ENCODE measurements at regions not wholly inside any gene's neighbourhood (a gene's known extent, or its start where the extent isn't known, plus 50 kb on each side); places are given as distances from the start of the nearest gene placed in this dataset.
A peak's percentile ranks its signal among the peaks of the same experiment; 100 is the strongest.

GRCh38 chr6:147879031-147879580 lies 370.6 kb downstream of the SAMD5 start:
- Histone ChIP-seq H3K79me2 (ENCODE audit: control insufficient read depth, insufficient read depth, low read length) (no peaks in the 10 kb centered on the region), H2BK15ac (replicated peaks; ENCODE audit: low read depth) (no peak overlapping the region), H3K4me1 (ENCODE audit: control insufficient read depth, low read depth, low read length) (no peaks in the 10 kb centered on the region), H3K23ac (ENCODE audit: low read length) (no peak overlapping the region), H3K79me1 (ENCODE audit: low read length) (no peaks in the 10 kb centered on the region), H3K56ac (ENCODE audit: low read length) (no peak overlapping the region), H3K27me3 (ENCODE audit: insufficient read depth, low read length, poor library complexity) (no peaks in the 10 kb centered on the region), H3K4me2 (ENCODE audit: low read length) (no peak overlapping the region), H3K36me3 (ENCODE audit: control insufficient read depth, insufficient read depth, low read length) (no peaks in the 10 kb centered on the region), H3K27ac (ENCODE audit: low read depth, low read length) (no peak overlapping the region), H2BK5ac (ENCODE audit: low read length) (no peak overlapping the region), H3K4ac (ENCODE audit: low read depth, low read length) (no peak overlapping the region), H2BK120ac (ENCODE audit: low read depth, low read length) (no peak overlapping the region), H4K5ac (ENCODE audit: low read length) (no peak overlapping the region), H3K4me3 (ENCODE audit: low read length) (no peak overlapping the region), H2AK5ac (ENCODE audit: low read length) (no peak overlapping the region), H3K9ac (ENCODE audit: low read length) (no peak overlapping the region), H3K18ac (ENCODE audit: low read length) (no peak overlapping the region), H4K8ac (ENCODE audit: low read depth, low read length) (no peak overlapping the region)
- WGBS (ENCODE audit: extremely low coverage, insufficient coverage, low lambda C conversion rate) = no CpG with 5 or more reads among the region's 9 CpGs
- no peak for DNase-seq

GRCh38 chr6:147881432-147881831 lies 372.9 kb downstream of the SAMD5 start:
- no peak overlapping the region for H3K4me2 ChIP-seq (ENCODE audit: low read length)
- no peaks in the 10 kb centered on the region for H3K79me2 ChIP-seq (ENCODE audit: control insufficient read depth, insufficient read depth, low read length)
- no peak overlapping the region for H2BK15ac ChIP-seq (replicated peaks; ENCODE audit: low read depth)
- H3K4ac ChIP-seq (ENCODE audit: low read depth, low read length) = no peak overlapping the region
- H4K5ac ChIP-seq (ENCODE audit: low read length) = no peak overlapping the region
- H3K9ac ChIP-seq (ENCODE audit: low read length) = no peak overlapping the region
- H3K4me1 ChIP-seq (ENCODE audit: control insufficient read depth, low read depth, low read length) = no peaks in the 10 kb centered on the region
- H3K27me3 ChIP-seq (ENCODE audit: insufficient read depth, low read length, poor library complexity) = no peaks in the 10 kb centered on the region
- H2BK120ac ChIP-seq (ENCODE audit: low read depth, low read length) = no peak overlapping the region
- H3K4me3 ChIP-seq (ENCODE audit: low read length) = no peak overlapping the region
- H4K8ac ChIP-seq (ENCODE audit: low read depth, low read length) = no peak overlapping the region
- no peak overlapping the region for H3K27ac ChIP-seq (ENCODE audit: low read depth, low read length)
- WGBS (ENCODE audit: extremely low coverage, insufficient coverage, low lambda C conversion rate) = no CpG with 5 or more reads among the region's 6 CpGs
- no peaks in the 10 kb centered on the region for H3K36me3 ChIP-seq (ENCODE audit: control insufficient read depth, insufficient read depth, low read length)
- no peaks in the 10 kb centered on the region for H3K79me1 ChIP-seq (ENCODE audit: low read length)
- DNase-seq = peak; percentile 34
- no peak overlapping the region for H2AK5ac ChIP-seq (ENCODE audit: low read length)
- no peak overlapping the region for H2BK5ac ChIP-seq (ENCODE audit: low read length)
- no peak overlapping the region for H3K23ac ChIP-seq (ENCODE audit: low read length)
- H3K56ac ChIP-seq (ENCODE audit: low read length) = no peak overlapping the region
- H3K18ac ChIP-seq (ENCODE audit: low read length) = no peak overlapping the region

- Histone ChIP-seq H3K27ac (ENCODE audit: low read depth, low read length) (no peak overlapping the region), H2BK120ac (ENCODE audit: low read depth, low read length) (no peak overlapping the region), H2BK15ac (replicated peaks; ENCODE audit: low read depth) (no peak overlapping the region), H3K36me3 (ENCODE audit: control insufficient read depth, insufficient read depth, low read length) (no peaks in the 10 kb centered on the region), H3K79me2 (ENCODE audit: control insufficient read depth, insufficient read depth, low read length) (no peaks in the 10 kb centered on the region), H3K56ac (ENCODE audit: low read length) (no peak overlapping the region), H3K79me1 (ENCODE audit: low read length) (no peaks in the 10 kb centered on the region), H3K4ac (ENCODE audit: low read depth, low read length) (no peak overlapping the region), H3K9ac (ENCODE audit: low read length) (no peak overlapping the region), H4K5ac (ENCODE audit: low read length) (no peak overlapping the region), H3K4me3 (ENCODE audit: low read length) (no peak overlapping the region), H3K18ac (ENCODE audit: low read length) (no peak overlapping the region), H2BK5ac (ENCODE audit: low read length) (no peak overlapping the region), H3K4me1 (ENCODE audit: control insufficient read depth, low read depth, low read length) (no peaks in the 10 kb centered on the region), H4K8ac (ENCODE audit: low read depth, low read length) (no peak overlapping the region), H3K27me3 (ENCODE audit: insufficient read depth, low read length, poor library complexity) (no peaks in the 10 kb centered on the region), H3K4me2 (ENCODE audit: low read length) (no peak overlapping the region), H3K23ac (ENCODE audit: low read length) (no peak overlapping the region), H2AK5ac (ENCODE audit: low read length) (no peak overlapping the region)
- DNase-seq = no peak
- WGBS (ENCODE audit: extremely low coverage, insufficient coverage, low lambda C conversion rate) = no CpG with 5 or more reads among the region's 2 CpGs
Measured at GRCh38 chr6:147888374-147888773, 379.9 kb downstream of the SAMD5 start.

GRCh38 chr6:147891671-147892070 lies 383.2 kb downstream of the SAMD5 start:
- Histone ChIP-seq H3K36me3 (ENCODE audit: control insufficient read depth, insufficient read depth, low read length) (no peaks in the 10 kb centered on the region), H4K8ac (ENCODE audit: low read depth, low read length) (no peak overlapping the region), H3K4me1 (ENCODE audit: control insufficient read depth, low read depth, low read length) (no peaks in the 10 kb centered on the region), H2AK5ac (ENCODE audit: low read length) (no peak overlapping the region), H3K56ac (ENCODE audit: low read length) (no peak overlapping the region), H2BK15ac (replicated peaks; ENCODE audit: low read depth) (no peak overlapping the region), H2BK120ac (ENCODE audit: low read depth, low read length) (no peak overlapping the region), H3K18ac (ENCODE audit: low read length) (no peak overlapping the region), H3K23ac (ENCODE audit: low read length) (no peak overlapping the region), H3K4me2 (ENCODE audit: low read length) (no peak overlapping the region), H3K79me2 (ENCODE audit: control insufficient read depth, insufficient read depth, low read length) (no peaks in the 10 kb centered on the region), H3K4me3 (ENCODE audit: low read length) (no peak overlapping the region), H3K27me3 (ENCODE audit: insufficient read depth, low read length, poor library complexity) (no peaks in the 10 kb centered on the region), H3K4ac (ENCODE audit: low read depth, low read length) (no peak overlapping the region), H3K79me1 (ENCODE audit: low read length) (no peaks in the 10 kb centered on the region), H4K5ac (ENCODE audit: low read length) (no peak overlapping the region), H3K27ac (ENCODE audit: low read depth, low read length) (no peak overlapping the region), H2BK5ac (ENCODE audit: low read length) (no peak overlapping the region), H3K9ac (ENCODE audit: low read length) (no peak overlapping the region)
- WGBS (ENCODE audit: extremely low coverage, insufficient coverage, low lambda C conversion rate) = no CpG with 5 or more reads among the region's 8 CpGs
- DNase-seq = no peak

- Histone ChIP-seq H3K18ac (ENCODE audit: low read length) (no peak overlapping the region), H3K23ac (ENCODE audit: low read length) (no peak overlapping the region), H3K27me3 (ENCODE audit: insufficient read depth, low read length, poor library complexity) (no peaks in the 10 kb centered on the region), H3K79me2 (ENCODE audit: control insufficient read depth, insufficient read depth, low read length) (no peaks in the 10 kb centered on the region), H4K8ac (ENCODE audit: low read depth, low read length) (no peak overlapping the region), H2AK5ac (ENCODE audit: low read length) (no peak overlapping the region), H3K4me1 (ENCODE audit: control insufficient read depth, low read depth, low read length) (no peaks in the 10 kb centered on the region), H3K4ac (ENCODE audit: low read depth, low read length) (no peak overlapping the region), H3K9ac (ENCODE audit: low read length) (no peak overlapping the region), H2BK5ac (ENCODE audit: low read length) (no peak overlapping the region), H3K27ac (ENCODE audit: low read depth, low read length) (no peak overlapping the region), H3K36me3 (ENCODE audit: control insufficient read depth, insufficient read depth, low read length) (no peaks in the 10 kb centered on the region), H2BK120ac (ENCODE audit: low read depth, low read length) (no peak overlapping the region), H4K5ac (ENCODE audit: low read length) (no peak overlapping the region), H3K79me1 (ENCODE audit: low read length) (no peaks in the 10 kb centered on the region), H2BK15ac (replicated peaks; ENCODE audit: low read depth) (no peak overlapping the region), H3K56ac (ENCODE audit: low read length) (no peak overlapping the region), H3K4me3 (ENCODE audit: low read length) (no peak overlapping the region), H3K4me2 (ENCODE audit: low read length) (no peak overlapping the region)
- WGBS (ENCODE audit: extremely low coverage, insufficient coverage, low lambda C conversion rate) = no CpG with 5 or more reads among the region's 3 CpGs
- DNase-seq = no peak
Measured at GRCh38 chr6:147892476-147892875, 384.0 kb downstream of the SAMD5 start.

GRCh38 chr6:147895272-147895671 lies 386.8 kb downstream of the SAMD5 start:
- no peak overlapping the region for H2BK15ac ChIP-seq (replicated peaks; ENCODE audit: low read depth)
- no peaks in the 10 kb centered on the region for H3K79me1 ChIP-seq (ENCODE audit: low read length)
- no peaks in the 10 kb centered on the region for H3K36me3 ChIP-seq (ENCODE audit: control insufficient read depth, insufficient read depth, low read length)
- H3K79me2 ChIP-seq (ENCODE audit: control insufficient read depth, insufficient read depth, low read length) = no peaks in the 10 kb centered on the region
- no peak overlapping the region for H3K4me2 ChIP-seq (ENCODE audit: low read length)
- no peak overlapping the region for H2AK5ac ChIP-seq (ENCODE audit: low read length)
- no peak overlapping the region for H3K9ac ChIP-seq (ENCODE audit: low read length)
- H3K27me3 ChIP-seq (ENCODE audit: insufficient read depth, low read length, poor library complexity) = no peaks in the 10 kb centered on the region
- H2BK120ac ChIP-seq (ENCODE audit: low read depth, low read length) = no peak overlapping the region
- no peak overlapping the region for H3K4ac ChIP-seq (ENCODE audit: low read depth, low read length)
- no peak overlapping the region for H3K18ac ChIP-seq (ENCODE audit: low read length)
- H3K4me3 ChIP-seq (ENCODE audit: low read length) = no peak overlapping the region
- no peak overlapping the region for H4K8ac ChIP-seq (ENCODE audit: low read depth, low read length)
- H4K5ac ChIP-seq (ENCODE audit: low read length) = no peak overlapping the region
- DNase-seq = no peak
- no CpG with 5 or more reads among the region's 4 CpGs for WGBS (ENCODE audit: extremely low coverage, insufficient coverage, low lambda C conversion rate)
- H3K56ac ChIP-seq (ENCODE audit: low read length) = no peak overlapping the region
- peaks cover 5% of the 10 kb centered on the region for H3K4me1 ChIP-seq (ENCODE audit: control insufficient read depth, low read depth, low read length)
- no peak overlapping the region for H3K23ac ChIP-seq (ENCODE audit: low read length)
- H3K27ac ChIP-seq (ENCODE audit: low read depth, low read length) = no peak overlapping the region
- H2BK5ac ChIP-seq (ENCODE audit: low read length) = no peak overlapping the region
